Stimulated activated naive CD4-positive, alpha-beta T cell treated with Interleukin-2 at 50 U/mL for 16 hours (primary cell): ENCODE measurements at regions not wholly inside any gene's neighbourhood (a gene's known extent, or its start where the extent isn't known, plus 50 kb on each side); places are given as distances from the start of the nearest gene placed in this dataset.
A peak's percentile ranks its signal among the peaks of the same experiment; 100 is the strongest.

Experiments used
- DNase-seq: peaks from one replicate; lab custom pipeline; 2025; lab: John Stamatoyannopoulos, UW

DNA sequence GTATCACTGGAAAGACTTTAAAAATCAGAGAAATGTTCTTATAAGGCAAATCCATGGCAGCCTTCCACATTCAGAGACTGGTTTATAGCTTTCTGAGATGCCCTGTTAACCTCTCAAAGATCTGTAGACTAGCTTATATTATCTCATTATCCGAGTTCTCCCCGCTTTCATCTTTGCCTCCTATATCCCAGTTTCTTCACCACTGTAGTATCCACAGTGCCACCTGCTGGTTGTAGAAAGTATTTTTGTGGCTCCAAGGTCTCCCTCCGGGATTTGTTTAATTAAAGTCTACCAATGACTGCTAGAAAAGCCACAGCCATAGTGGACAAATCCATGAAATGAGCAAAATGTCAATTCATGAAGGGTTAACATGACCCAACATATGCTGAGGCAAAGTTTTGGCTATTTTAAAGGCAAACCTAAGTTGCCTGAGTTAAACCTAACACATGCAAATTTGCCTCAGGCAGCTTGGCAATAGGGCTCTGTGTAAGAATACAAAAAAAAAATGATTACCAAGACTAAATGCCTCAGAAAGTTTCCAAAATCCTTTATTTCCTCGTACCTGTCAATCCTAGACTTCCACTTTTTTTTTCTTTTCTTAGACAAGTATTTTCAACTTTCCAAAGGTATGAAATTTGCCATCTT lies 218.8 kb upstream of the BMP4 start:
- DNase-seq, result peak; percentile 10

DNA sequence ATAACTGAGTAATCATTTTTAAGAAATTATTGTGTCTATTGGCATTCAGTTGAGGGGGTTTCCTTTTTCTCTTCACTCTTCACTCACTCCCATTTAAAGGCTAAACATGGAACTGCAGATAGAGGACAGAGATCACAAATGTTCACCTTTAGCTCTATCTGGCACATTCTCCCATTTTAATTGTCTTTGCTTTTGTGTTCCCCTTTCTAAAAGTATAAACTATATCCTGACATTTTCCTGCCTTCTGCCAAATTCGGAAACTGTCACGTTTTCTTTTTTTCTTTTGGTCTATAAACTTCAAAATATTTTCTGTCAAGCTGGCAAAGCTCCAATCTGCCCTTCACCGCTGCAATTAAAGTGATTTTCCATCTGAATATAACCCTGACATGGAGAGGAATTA lies 219.8 kb upstream of the CDKN3 start:
- DNase-seq, result no peak

DNA sequence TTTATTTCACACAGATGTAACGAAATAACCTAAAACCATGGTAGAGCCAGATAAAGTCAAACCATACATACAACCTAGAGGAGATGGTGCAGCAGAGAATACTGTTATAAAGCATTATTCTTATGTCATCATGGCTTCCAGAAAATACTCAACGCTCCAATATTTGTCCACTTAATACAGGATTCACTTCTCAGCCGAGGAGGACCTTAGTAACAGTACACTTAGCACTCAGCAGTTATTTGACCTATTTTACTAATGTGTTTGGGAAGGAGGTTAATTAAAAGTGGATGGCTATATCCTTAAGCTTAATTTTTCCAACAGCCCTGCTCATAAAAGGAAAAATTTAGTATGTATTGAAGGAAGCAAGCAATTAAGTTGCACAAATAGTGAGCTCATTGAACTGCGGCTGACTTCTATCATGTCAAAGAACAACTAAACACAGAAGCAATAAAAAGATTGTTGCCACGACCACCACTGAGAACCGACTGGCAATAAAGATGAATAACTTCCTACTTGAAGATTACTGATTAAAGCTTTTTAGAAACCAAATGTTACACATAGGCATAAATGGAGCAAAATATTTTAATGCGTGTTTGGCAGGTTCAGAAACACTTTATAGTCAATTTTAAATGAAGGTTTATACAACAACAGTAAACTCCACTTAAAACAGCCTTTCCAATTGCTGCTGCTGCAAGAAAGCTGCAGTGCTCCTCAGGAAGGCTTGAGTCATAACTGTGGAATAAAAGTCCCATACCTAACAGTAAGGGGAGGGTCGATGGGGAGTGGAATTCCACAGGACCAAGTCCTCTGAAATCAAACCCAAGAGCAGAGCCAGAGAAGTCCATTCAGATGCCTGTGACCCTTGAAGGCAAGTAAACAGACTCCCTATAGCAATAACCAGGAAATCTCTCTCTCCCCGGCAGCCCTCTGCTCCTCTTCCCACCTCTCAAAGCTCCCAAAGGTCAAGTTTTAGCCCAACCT lies 218.9 kb upstream of the CDKN3 start:
- DNase-seq, result no peak

DNA sequence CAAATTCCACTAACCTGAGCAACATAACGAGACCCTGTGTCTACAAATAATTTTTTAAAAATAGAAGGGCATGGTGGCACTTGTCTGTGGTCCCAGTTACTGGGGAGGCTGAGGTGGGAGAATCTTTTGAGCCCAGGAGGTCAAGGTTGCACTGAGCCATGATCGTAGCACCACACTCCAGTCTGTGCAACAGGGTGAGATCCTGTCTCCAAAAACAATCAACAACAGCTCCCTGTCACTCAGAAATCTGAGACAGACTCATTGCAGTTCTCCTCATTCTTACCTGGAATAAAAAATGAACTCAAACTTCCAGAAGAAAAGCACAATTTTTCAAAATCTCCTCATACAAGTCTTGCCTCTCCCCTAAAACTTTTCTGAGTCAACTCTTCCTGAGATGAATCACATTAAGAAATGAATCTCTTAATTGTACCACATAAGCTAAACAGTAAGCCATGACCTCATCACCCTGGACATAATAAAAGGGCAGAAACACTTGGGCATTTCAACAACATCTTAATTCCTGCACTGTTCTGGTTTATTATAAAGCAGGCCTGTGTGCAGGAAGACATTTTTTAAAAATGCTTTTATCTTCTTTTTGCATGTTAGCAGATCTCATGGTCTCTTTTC lies 214.3 kb upstream of the CDKN3 start:
- no peak for DNase-seq

DNA sequence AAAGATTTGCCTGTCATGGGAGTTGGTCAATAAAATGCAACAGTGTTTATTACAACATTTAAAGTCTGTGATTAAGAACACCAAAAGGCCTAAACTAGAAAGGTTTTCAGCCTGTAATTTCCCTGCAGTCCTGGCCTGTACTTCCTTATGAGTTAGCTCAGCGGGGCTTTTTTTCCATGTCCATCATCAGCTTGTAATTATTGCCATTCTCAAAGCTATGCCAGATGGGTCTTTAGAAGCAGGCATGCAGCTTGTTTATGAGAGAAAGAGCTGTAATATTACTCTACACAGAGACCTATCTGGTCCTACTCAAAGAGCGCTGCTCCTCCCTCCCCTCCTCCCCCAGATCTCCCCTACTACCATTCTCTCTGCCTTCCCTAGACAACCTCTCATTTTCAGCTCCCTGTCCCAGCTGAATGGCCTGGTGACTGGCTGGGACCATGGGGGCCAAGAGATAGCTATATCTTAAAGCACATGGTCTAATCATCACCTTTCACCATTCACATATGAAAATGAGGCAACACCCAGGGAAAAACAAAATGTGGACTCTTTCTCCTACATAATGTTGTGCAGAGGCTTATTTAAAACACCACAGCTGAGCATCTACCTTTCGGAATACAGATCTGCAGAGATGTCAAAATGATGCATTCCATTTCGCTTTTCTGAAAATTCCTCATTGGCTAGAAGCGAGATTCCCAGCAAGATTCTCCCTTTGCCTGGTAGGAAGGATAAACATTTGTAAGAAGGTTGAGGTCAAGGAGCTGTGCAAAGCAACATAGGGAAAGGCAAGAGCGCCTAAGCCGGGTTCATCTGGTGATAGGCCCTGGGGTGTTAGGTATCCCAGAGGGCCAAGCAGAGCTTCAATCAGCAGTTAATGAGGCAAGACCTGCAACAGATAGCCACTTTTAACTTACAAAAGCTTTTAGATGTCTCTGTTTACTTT lies 209.7 kb upstream of the CDKN3 start:
- no peak for DNase-seq

DNA sequence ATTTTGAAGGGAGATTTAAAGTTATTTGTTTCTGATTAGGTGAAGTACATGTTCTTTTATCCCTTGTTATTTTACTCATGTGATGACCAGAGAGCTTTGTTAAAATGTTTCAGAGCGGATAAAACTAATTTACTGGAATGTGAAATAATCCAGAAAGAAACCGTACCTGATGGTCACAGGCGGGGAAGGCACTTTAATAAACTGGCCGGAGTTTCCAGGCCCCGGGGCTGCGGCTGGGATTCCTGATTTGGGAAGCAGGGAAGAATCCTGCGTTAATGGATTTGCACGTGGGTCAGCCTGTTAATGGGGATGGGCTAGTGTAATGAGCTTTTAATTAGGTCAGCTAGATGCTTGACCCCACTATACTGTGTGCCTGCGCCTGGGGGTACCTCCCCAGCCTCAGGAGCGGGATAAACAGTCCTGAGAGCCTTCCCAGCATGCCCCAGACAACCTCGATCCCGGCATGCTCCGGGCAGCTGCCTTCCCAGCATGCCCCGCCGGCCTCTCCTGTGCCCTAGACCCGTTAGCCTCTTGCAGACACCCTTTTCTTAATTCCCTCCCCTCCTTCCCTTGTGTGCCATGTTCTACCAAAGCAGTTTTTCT lies 208.6 kb upstream of the CDKN3 start:
- no peak for DNase-seq

DNA sequence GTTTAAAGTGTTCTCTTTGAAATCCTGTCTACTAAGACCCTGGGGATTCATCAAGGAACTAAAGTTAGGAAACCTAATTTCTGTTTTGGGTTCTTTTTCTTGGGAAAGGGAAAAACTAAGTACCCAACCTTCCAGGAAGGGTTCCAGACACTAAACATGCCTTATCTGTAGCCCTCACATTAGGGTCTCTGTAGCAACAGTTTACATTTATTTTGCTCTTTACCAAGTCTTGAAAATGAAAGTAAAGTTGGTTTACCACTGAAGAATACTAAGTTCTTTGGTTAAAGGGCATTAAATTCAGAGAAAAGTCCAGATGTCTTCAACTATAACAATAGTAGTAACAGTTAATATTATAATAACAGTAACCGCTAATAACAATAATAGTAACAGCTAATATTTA lies 207.5 kb upstream of the CDKN3 start:
- no peak for DNase-seq

DNA sequence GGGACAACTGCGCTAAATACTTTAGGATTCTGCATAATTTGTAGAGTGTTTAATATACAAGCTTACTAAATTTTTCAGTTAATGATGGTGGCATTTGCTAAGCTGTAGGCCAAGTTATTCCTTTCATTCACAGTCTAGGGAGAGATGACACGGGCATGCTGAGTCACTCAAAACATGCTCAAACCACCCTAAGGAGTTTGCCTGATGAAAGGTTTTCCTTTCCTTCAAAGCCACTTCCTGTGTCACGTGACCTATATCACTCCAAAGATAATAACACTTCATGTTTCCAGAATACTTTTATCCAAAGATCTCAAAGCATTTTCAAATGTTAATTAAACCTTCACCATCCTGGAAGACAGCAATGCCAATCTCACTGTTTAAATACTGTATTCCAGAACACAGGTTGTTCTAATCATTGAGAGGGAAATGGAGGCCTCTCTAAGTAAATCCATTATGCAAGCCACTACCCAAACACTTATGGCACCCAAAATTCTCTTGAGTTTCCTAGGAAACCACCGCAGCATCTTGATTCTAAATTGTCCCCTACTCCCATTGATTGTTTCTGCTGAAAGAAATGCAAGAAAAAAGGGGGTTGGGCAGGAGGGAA lies 207.0 kb upstream of the CDKN3 start:
- DNase-seq, result no peak

DNA sequence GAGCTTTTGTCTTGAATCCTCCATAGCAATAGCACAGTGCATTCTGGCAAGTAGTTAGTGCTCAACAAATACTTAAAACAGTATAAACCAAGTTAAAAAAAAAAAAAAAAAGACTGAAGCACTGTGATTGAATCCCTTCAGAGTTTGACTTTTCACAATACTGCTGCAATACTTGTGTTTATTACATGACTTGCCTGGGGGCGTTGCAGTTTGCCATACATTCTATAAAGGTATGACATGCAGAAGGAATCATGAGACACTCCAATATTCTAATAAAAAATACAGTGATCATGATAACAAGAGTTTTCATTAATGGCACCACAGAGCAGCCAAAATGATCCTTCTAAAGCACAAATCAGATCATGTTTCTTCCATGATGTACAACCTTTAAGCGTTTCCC lies 205.0 kb upstream of the CDKN3 start:
- no peak for DNase-seq

DNA sequence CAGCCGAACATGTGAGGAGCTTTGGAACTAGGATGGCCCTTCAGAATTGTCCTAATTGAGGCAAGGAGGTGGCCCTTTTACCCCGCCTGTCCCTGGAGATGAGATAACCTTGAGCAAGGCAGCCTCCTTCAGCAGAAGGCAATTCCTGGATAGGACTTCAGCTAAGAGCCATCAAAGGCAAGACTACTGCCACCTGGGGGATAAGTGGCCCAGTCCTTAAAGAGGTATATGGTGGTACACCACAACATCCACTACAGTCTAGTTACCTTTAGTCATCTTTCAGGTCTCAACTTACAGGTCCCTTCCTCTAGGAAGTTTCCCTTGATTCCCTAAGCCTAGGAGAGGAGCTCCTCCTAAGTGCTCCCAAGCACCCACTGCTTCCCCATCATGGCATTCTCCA lies 204.2 kb upstream of the CDKN3 start:
- no peak for DNase-seq

DNA sequence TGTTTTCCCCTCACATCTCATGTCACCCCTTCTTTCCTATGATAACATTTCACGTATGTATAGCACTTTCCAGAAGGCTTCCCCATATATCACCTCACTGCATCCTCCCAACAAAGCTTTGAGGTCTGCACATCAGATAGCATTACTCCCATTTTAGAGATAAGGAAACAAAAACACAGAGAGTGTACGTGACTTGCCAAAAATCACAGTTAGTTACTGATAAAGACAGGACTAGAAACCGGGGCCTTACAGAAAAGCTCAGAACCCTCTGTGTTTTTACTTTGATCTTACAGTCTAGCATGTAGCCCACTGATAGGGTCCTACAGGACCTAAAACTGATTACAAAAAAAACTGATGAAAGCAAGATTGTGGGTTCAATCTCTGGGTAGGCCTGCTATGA lies 202.9 kb upstream of the CDKN3 start:
- DNase-seq, result no peak

DNA sequence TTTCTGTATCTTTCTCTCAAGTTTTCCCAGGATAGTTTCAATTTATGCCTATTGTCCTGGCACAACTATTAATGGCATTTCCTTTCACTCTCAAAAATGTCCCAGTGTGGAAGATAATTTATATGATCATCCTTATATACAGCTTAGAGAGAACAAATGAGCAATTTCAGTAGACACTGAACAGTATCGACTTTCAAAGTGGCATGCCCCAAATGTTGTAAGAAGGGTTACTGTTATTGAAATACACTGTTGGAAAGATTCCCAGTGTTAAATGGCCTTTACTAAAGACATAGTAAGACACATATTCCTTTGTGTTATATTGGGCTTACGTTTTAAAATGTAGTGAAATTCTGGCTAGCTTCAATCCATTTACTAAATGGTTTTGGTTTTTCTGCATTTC lies 202.3 kb upstream of the CDKN3 start:
- DNase-seq, result no peak

DNA sequence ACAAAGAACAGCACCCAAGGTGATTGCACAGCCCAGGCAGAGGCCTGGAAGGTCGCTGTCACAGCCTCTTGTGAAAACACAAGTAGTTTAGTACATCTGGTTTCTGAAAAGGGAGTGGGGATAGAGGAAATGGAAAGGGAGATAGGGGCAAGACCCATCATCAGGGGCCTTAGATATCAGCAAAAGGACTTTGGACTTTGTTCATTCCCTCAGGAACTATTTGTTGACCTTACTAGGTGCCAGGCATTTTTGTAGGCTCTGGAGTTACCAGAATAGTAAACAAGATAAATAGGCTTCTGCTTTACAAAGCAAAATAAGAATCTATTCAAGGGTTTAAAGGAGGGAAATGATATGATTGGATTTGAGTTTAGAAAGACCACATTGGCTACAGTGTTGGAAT lies 199.4 kb upstream of the CDKN3 start:
- no peak for DNase-seq

DNA sequence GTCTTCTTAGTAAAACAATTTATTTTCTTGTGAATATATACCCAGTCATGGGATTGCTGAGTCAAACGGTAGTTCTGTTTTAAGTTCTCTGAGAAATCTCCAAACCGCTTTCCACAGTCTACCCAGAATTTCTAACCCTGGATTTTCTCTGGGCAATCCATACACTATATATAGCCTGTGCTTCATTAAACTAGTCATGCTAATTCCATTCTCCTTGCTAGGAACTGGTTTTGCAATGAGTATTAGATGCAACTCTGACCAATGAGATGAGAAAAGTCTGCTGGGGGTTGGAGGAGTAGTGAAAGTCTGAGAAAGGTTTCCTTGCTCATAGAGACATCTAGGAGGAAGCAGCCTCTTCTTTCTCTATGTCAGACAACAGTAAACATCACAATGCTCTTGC lies 196.1 kb upstream of the CDKN3 start:
- DNase-seq, result no peak

DNA sequence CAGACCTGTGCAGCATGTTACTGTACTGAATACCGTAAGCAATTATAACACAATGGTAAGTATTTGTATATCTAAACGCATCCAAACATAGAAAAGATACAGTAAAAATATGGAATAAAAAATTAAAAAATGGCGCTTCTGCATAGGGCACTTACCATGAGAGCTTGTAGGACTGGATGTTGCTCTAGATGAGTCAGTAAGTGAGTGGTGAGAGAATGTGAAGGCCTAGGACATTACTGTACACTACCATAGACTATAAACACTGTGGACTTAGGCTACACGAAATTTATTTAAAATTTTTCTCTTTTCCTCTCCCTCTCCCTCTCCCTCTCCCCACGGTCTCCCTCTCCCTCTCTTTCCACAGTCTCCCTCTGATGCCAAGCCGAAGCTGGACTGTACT lies 194.5 kb upstream of the CDKN3 start:
- no peak for DNase-seq

DNA sequence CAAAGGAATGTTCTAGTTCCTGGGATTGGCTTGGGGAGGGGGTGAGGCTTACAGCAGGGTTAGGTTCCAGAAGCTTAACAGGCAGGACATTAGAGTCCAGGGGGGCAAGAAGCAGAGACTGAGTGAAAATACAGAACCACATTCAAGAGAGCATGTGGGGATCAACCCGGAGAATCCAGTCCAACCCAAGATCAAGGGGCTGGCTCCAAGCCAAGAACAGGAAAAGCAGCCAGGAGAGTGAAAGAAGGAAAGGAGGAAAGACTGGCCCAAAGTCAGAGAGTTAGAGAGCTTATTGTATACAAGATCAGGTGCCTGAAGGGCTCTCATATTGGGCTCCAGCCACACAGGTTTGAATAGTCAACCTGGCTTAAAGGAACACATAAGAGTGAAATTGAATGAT lies 190.3 kb upstream of the CDKN3 start:
- no peak for DNase-seq

DNA sequence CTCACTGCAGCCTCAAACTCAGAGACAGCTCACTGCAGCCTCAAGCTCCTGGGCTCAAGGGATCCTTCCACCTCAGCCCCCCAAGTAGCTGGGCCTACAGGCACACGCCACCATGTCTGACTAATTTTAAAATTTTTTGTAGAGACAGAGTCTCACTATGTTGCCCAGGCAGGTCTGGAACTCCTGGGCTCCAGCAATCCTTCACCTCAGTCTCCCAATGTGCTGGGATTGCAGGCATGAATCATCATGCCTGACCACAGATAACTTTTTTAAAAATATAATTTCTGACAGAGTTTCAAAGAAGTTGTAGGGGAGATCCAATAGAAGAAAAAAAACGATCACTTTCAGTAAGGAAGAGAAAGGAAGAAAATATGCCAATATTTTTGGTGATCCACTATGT lies 189.7 kb upstream of the CDKN3 start:
- DNase-seq, result no peak

DNA sequence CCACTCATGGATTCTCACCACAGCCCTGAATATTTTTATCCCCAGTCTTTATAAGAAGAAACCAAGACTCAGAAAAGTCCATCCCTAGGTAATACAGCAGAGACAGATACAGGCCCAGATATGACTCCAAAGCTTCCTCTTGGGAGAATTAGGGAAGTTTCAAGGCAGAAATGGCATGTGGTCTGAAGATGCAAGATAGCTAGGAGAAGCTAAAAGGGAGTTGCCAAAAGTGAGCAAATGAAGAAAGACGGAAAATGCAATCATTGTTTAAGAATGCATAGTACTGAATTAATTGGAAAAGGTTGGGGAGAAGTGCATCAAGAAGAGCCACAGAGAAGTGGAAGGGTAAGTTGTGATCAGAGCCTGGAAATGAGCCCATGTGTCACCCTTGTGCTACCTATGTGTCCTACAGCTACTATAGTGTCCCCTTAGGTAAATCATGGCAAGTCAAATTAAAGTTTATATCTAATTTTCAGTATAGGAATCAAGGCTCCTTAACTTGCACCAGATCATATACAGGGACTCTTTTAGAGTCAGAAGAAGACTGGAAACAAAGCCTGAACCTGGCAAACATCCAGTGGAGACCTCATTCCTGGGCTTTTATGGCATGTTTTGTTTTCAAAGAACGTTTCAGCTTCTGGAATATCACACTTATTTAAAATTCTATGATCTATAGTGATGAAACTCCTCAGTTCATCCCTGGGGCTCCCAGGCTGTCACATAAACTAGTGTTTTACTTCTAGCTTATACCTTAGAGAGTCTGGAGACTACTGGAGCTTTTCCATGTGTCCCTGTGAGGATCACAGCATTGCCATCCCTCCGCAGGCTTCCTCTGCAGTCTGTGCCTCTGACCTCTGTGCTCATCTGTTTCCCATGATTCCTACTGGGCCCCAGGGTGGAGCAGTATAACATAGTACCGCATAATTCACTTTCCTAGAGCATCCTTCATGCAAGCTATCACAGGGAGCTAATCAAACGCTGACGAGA lies 189.0 kb upstream of the CDKN3 start:
- no peak for DNase-seq

DNA sequence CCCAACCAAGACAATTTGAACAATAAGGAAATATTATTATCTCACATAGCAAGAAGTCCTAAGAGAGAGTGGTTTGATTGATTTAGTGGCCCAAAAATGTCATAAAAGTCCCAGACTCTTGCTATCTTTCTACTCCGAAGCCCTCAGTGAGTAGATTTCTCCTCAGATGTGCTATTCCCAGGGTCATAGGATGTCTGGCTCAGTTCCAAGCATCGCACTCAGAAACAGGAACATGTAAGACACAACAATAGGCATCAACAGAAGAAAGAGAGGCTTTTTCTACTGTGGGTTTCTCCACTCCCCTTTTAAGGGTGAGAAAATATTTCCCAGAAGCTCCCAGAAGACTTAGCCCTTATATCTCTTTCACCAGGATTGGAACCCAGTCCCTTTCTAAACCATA lies 188.1 kb upstream of the CDKN3 start:
- DNase-seq, result no peak
